ENCODE measurements at regions not wholly inside any gene's neighbourhood (a gene's known extent, or its start where the extent isn't known, plus 50 kb on each side); places are given as distances from the start of the nearest gene placed in this dataset.

- H3K4me1 ChIP-seq (ENCODE audit: control insufficient read depth in 1 of 2, low read depth in 2 of 2), result no peaks in the 10 kb centered on the region
- no peaks in the 10 kb centered on the region for H3K27me3 ChIP-seq (replicated peaks; ENCODE audit: insufficient read depth)
- no peak for DNase-seq (ENCODE audit: low spot score)
- no peak overlapping the region for H3K27ac ChIP-seq
- no peak overlapping the region for H3K4me3 ChIP-seq
- no peak for ATAC-seq (ENCODE audit: insufficient number of reproducible peaks, low FRiP score, low read depth)
- peaks cover 2% of the 10 kb centered on the region for H3K9me3 ChIP-seq
- TF ChIP-seq, protein P1, sequence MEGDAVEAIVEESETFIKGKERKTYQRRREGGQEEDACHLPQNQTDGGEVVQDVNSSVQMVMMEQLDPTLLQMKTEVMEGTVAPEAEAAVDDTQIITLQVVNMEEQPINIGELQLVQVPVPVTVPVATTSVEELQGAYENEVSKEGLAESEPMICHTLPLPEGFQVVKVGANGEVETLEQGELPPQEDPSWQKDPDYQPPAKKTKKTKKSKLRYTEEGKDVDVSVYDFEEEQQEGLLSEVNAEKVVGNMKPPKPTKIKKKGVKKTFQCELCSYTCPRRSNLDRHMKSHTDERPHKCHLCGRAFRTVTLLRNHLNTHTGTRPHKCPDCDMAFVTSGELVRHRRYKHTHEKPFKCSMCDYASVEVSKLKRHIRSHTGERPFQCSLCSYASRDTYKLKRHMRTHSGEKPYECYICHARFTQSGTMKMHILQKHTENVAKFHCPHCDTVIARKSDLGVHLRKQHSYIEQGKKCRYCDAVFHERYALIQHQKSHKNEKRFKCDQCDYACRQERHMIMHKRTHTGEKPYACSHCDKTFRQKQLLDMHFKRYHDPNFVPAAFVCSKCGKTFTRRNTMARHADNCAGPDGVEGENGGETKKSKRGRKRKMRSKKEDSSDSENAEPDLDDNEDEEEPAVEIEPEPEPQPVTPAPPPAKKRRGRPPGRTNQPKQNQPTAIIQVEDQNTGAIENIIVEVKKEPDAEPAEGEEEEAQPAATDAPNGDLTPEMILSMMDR (IDR thresholded peaks at IDR 0.05), result no peak
- no peaks in the 10 kb centered on the region for H3K36me3 ChIP-seq
Measured at GRCh38 chr16:50482271-50482670, 65.9 kb upstream of the NKD1 start.

DNA sequence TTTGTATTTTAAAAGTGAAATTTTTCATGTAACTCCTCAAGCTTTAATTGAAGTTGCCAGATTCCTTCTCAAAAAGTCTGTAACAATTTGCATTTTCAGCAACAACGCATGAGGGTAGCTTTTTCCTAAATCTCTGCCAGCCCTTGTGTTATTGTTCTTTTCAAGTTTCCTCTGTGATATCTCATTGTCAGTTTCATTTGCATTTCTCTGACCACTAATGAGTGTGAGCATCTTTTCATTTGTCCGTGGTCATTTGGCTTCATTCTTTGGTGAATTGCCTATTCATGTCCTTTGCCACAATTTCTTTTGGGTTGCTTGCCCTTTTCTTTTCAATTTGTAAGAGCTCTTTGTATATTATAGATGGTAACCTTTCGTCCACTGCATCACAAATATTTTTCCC is 68.0 kb upstream of the NKD1 start:
- no peaks in the 10 kb centered on the region for H3K9me3 ChIP-seq
- ATAC-seq (ENCODE audit: insufficient number of reproducible peaks, low FRiP score, low read depth), result no peak
- no peaks in the 10 kb centered on the region for H3K4me1 ChIP-seq (ENCODE audit: control insufficient read depth in 1 of 2, low read depth in 2 of 2)

DNA sequence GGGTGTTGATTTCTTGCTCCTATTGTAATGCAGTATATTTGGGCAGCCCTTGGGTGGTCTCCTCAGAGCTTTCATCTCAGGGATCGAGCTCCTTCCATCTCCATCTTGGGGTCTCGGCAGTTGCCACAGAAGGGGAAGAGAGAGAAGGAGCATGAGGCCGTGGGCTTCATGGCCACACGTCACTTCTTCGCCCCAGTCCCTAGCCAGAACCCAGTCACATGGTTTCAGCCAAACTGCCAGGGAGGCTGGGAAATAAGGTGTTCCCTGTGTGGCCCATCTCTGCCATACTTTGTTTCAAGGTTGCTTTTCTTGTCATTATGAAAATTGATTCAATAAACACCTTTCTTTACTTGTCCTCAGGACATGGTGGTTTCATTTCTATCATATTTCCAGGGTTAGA is 68.4 kb upstream of the NKD1 start:
- Histone ChIP-seq H3K4me1 (ENCODE audit: control insufficient read depth in 1 of 2, low read depth in 2 of 2) (no peaks in the 10 kb centered on the region), H3K4me3 (no peak overlapping the region), H3K27ac (no peak overlapping the region), H3K36me3 (no peaks in the 10 kb centered on the region), H3K27me3 (replicated peaks; ENCODE audit: insufficient read depth) (no peaks in the 10 kb centered on the region), H3K9me3 (no peaks in the 10 kb centered on the region)
- DNase-seq (ENCODE audit: low spot score) (no peak), ATAC-seq (ENCODE audit: insufficient number of reproducible peaks, low FRiP score, low read depth) (no peak)
- TF ChIP-seq, protein P1 (IDR thresholded peaks at IDR 0.05), result no peak

More for the DNA sequence above, 68.0 kb upstream of the NKD1 start:
- H3K4me3 ChIP-seq, result no peak overlapping the region
- TF ChIP-seq, protein P1 (IDR thresholded peaks at IDR 0.05), result no peak
- no peak overlapping the region for H3K27ac ChIP-seq
- no peaks in the 10 kb centered on the region for H3K36me3 ChIP-seq
- no peaks in the 10 kb centered on the region for H3K27me3 ChIP-seq (replicated peaks; ENCODE audit: insufficient read depth)
- no peak for DNase-seq (ENCODE audit: low spot score)

DNA sequence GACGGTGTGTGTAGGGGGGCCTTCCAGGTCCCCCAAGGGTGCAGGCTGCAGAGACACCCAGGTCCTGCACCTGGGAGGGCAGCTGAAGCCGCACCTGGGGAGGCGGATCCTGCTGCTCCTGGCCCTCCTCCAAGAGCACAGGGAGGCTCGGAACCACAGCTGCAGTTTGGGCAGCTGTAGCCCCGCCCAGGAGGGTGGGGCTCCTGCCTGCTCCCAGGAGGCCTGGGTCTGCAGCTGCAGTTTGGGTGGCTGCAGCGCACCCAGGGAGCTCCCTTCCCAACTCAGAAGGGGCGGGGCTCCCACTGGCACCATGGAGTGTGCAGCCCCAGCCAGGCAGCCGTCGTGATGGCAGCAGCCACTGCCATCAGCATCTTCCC is 69.4 kb upstream of the NKD1 start:
- ATAC-seq (ENCODE audit: insufficient number of reproducible peaks, low FRiP score, low read depth) (no peak), DNase-seq (ENCODE audit: low spot score) (no peak)
- Histone ChIP-seq H3K36me3 (no peaks in the 10 kb centered on the region), H3K9me3 (no peaks in the 10 kb centered on the region), H3K27me3 (replicated peaks; ENCODE audit: insufficient read depth) (no peaks in the 10 kb centered on the region), H3K4me3 (no peak overlapping the region), H3K4me1 (ENCODE audit: control insufficient read depth in 1 of 2, low read depth in 2 of 2) (no peaks in the 10 kb centered on the region), H3K27ac (no peak overlapping the region)
- TF ChIP-seq, protein P1 (IDR thresholded peaks at IDR 0.05), result no peak

DNA sequence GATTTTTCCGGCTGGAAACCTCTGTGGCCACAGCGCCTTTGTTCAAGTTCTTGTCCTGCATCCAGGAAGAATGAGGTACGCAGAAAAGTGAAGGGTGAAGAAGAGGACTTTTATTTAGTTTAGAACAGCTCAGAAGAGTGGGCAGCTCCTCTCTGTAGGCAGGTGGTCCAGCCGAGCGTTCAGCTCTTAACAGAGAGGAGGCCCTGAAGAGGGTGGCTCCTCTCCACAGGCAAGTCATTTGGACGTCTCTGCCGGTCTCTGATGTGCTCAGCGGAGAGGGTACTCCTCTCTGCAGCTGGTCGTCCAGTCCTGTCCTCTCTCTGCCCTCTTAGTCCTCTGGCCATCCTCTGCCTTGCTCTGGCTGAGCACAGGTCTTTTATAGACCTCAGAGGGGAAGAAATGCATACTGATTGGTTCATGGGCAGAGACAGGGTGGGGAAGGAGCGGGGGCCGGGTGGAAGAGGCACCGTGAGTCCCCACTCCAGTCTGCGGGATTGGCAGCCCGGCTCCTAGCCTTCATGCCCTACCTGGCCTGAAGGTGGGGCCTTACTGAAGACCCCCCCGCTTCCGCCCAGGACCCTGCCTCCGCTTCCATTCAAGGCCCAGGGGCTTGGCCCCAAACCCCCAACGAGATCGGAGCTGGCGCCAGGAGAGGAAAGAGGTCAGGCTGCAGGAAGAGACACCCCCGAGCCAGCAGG is 70.0 kb upstream of the NKD1 start:
- no peak for DNase-seq (ENCODE audit: low spot score)
- no peak overlapping the region for H3K27ac ChIP-seq
- H3K9me3 ChIP-seq, result no peaks in the 10 kb centered on the region
- no peak for ATAC-seq (ENCODE audit: insufficient number of reproducible peaks, low FRiP score, low read depth)
- H3K36me3 ChIP-seq, result no peaks in the 10 kb centered on the region
- no peaks in the 10 kb centered on the region for H3K4me1 ChIP-seq (ENCODE audit: control insufficient read depth in 1 of 2, low read depth in 2 of 2)
- no peaks in the 10 kb centered on the region for H3K27me3 ChIP-seq (replicated peaks; ENCODE audit: insufficient read depth)
- TF ChIP-seq, protein P1 (IDR thresholded peaks at IDR 0.05), result no peak
- H3K4me3 ChIP-seq, result no peak overlapping the region

Data from thoracic aorta (tissue), 2 donors.